Kidney (tissue), 13 donors: ENCODE measurements at regions not wholly inside any gene's neighbourhood (a gene's known extent, or its start where the extent isn't known, plus 50 kb on each side); places are given as distances from the start of the nearest gene placed in this dataset.
A peak's percentile ranks its signal among the peaks of the same experiment; 100 is the strongest.

Experiments
- DNase-seq, 5 donors: peaks; one replicate each; pipeline ENCODE4 v3.0.0-alpha.2; 2013 to 2020
- FAIRE-seq: peaks from 2 replicates; lab custom pipeline; 2012; peaks lifted over from hg19 to GRCh38; lab: Jason Lieb, UNC
- H3K27ac ChIP-seq, 2 donors: one replicate each; pipeline ENCODE4 v1.7.0; 2013; ENCODE audit warnings: low read depth in 2 of 2, low read length in 2 of 2, inconsistent platforms in 1 of 2
- H3K27me3 ChIP-seq: one replicate; pipeline ENCODE4 v1.7.1; 2013; ENCODE audit warnings: low read length, inconsistent platforms; ENCODE audit not compliant: control insufficient read depth, insufficient read depth
- H3K36me3 ChIP-seq, 3 donors: one replicate each; pipeline versions ENCODE4 v1.7.0 to v1.7.1; 2013; ENCODE audit warnings: low read length in 3 of 3, control low read depth in 1 of 3, inconsistent platforms in 1 of 3; ENCODE audit not compliant: insufficient read depth in 3 of 3, control insufficient read depth in 2 of 3
- H3K4me1 ChIP-seq, 3 donors: one replicate each; pipeline versions ENCODE4 v1.7.0 to v1.7.1; 2013; ENCODE audit warnings: low read length in 3 of 3, inconsistent platforms in 1 of 3, low read depth in 1 of 3; ENCODE audit not compliant: control insufficient read depth in 2 of 3, insufficient read depth in 2 of 3
- H3K4me3 ChIP-seq, 3 donors: one replicate each; pipeline versions ENCODE4 v1.7.0 to v1.8.1; 2013; ENCODE audit warnings: low read length in 3 of 3, control low read depth in 1 of 3, inconsistent platforms in 1 of 3
- H3K9ac ChIP-seq, 3 donors: one replicate each; pipeline versions ENCODE4 v1.7.0 to v1.7.1; 2013; ENCODE audit warnings: low read length in 3 of 3, control low read depth in 1 of 3, inconsistent platforms in 1 of 3
- H3K9me3 ChIP-seq, 3 donors: one replicate each; pipeline versions ENCODE4 v1.7.0 to v1.7.1; 2013; ENCODE audit warnings: low read length in 3 of 3, control low read depth in 1 of 3, inconsistent platforms in 1 of 3; ENCODE audit not compliant: control insufficient read depth in 2 of 3, insufficient read depth in 1 of 3
- intact Hi-C: fragments of 100-400 bp; cut with DNase I; formaldehyde crosslinking; loops from one replicate; pipeline ENCODE4 v1.11.1; 2022
- TF ChIP-seq, protein P1 (sequence below): IDR thresholded peaks from 3 replicates; pipeline ENCODE4 v1.5.1; 2012; ENCODE audit warnings: mild to moderate bottlenecking, moderate library complexity, borderline replicate concordance; ENCODE audit not compliant: insufficient read depth; ENCODE audit errors: extremely low read depth
- donor health status: control.
- donor health status: control.
- donor health status: control.
- donor health status: control.
- donor health status: control.
- donor health status: DM: yes; HTN: yes; CAD: no.
- donor health status: Normal renal cell carcinoma (clear cell type).

DNA sequence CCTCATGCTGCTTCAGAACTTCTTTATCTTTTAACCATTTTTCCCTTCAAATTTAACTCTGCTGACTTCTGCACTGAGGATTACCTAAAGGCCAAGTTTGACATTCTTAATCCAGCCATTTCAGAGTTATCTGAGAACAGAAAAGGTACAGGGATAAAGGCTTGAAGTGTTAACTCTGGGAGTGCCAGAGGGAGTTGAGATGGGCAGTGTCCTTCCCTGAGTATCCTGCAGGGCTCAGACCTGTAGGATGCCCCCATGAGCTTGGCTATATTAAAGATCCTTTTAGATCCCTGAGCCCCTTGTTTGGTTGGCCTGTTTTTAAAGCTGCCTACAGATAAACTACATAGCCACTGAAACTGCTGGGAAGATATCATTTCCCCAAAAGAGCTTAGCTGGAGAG, 268.4 kb upstream of the KIRREL3 start:
- FAIRE-seq (no peak), DNase-seq (no peak)
- Histone ChIP-seq H3K27ac (no peak overlapping the region), H3K4me3 (no peak overlapping the region), H3K4me1 (no peaks in the 10 kb centered on the region), H3K36me3 (no peaks in the 10 kb centered on the region), H3K9ac (no peak overlapping the region), H3K27me3 (no peaks in the 10 kb centered on the region), H3K9me3 (no peaks in the 10 kb centered on the region)
- intact Hi-C loops: no loop called here
- TF ChIP-seq, protein P1, sequence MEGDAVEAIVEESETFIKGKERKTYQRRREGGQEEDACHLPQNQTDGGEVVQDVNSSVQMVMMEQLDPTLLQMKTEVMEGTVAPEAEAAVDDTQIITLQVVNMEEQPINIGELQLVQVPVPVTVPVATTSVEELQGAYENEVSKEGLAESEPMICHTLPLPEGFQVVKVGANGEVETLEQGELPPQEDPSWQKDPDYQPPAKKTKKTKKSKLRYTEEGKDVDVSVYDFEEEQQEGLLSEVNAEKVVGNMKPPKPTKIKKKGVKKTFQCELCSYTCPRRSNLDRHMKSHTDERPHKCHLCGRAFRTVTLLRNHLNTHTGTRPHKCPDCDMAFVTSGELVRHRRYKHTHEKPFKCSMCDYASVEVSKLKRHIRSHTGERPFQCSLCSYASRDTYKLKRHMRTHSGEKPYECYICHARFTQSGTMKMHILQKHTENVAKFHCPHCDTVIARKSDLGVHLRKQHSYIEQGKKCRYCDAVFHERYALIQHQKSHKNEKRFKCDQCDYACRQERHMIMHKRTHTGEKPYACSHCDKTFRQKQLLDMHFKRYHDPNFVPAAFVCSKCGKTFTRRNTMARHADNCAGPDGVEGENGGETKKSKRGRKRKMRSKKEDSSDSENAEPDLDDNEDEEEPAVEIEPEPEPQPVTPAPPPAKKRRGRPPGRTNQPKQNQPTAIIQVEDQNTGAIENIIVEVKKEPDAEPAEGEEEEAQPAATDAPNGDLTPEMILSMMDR: no peak

DNA sequence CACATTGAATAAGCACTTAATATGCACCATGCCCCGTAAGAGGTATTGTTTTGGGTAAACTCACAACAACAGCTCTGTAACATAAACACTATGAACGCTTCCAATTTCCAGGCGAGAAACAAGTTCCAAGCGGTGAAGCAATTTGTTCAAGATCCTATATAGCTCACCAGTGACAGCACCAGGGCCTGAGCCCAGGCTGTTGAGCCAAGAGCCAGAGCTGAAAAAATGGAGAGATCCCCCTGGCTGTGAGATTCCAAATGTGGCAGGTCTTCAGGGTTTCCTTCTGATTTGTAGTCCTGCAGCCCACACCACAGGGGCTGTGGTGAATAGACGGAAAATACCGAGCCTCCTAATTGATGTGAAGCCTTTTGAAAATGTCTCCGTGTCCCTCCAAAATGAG, 268.0 kb upstream of the KIRREL3 start:
- FAIRE-seq: no peak
- intact Hi-C loops: no loop called here
- no peak overlapping the region for H3K9ac ChIP-seq

DNA sequence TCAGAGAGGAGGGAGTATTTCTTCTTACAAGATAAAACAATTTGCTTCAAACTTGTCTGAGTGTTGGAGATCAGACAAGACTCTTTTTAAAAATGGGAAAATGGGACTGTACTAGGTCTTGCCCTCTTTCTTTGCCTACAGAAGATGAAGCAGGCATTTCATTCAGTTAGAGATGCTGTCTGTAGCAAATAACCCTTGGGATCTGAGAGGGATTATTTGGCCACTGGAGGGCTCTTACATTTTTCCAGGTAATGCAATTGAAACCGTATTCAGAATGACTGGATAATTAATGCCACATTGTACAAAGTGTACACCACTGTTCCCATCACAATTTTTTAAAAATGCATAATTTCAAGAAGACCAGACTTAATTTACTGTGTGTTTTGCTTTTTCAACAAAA, 258.5 kb upstream of the KIRREL3 start:
- Histone ChIP-seq H3K27me3 (no peaks in the 10 kb centered on the region), H3K4me1 (no peaks in the 10 kb centered on the region), H3K9ac (no peak overlapping the region), H3K4me3 (no peak overlapping the region), H3K36me3 (no peaks in the 10 kb centered on the region), H3K9me3 (no peaks in the 10 kb centered on the region), H3K27ac (no peak overlapping the region)
- DNase-seq (no peak), FAIRE-seq (no peak)
- intact Hi-C loops: no loop called here
- TF ChIP-seq, protein P1: no peak

More for the DNA sequence above, 268.0 kb upstream of the KIRREL3 start:
- H3K4me1 ChIP-seq: no peaks in the 10 kb centered on the region
- H3K27ac ChIP-seq: no peak overlapping the region
- H3K9me3 ChIP-seq: no peaks in the 10 kb centered on the region
- H3K4me3 ChIP-seq: no peak overlapping the region
- no peaks in the 10 kb centered on the region for H3K27me3 ChIP-seq
- DNase-seq: no peak
- TF ChIP-seq, protein P1: no peak
- H3K36me3 ChIP-seq: no peaks in the 10 kb centered on the region

DNA sequence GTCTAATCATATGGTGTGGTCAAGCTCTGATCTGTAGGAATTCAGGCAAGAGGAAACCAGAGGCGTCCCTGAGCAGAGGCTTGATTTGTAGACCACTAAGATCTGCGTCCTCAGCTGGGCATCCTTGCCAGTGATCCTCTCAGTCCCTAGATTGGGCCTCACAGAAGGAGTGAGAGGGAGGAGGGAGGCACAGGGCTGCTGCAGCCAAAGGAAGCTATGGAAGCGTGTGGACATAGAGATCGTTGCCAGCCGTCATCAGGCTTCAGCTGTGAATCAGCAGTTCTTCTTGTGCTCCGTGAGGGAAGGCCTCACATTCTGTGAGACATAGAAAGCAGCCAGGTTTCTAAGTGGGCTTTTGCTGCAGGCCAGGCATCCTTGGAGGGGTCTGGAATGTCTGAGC, 254.6 kb upstream of the KIRREL3 start:
- FAIRE-seq (no peak), DNase-seq (peak in 1 of 5 donors; percentile 27)
- H3K36me3 ChIP-seq: no peaks in the 10 kb centered on the region
- no peaks in the 10 kb centered on the region for H3K27me3 ChIP-seq
- TF ChIP-seq, protein P1: no peak
- H3K9me3 ChIP-seq: no peaks in the 10 kb centered on the region
- intact Hi-C loops: no loop called here
- H3K4me1 ChIP-seq: no peaks in the 10 kb centered on the region
- H3K27ac ChIP-seq: no peak overlapping the region
- H3K9ac ChIP-seq: no peak overlapping the region
- H3K4me3 ChIP-seq: no peak overlapping the region
